Uterus (tissue), 3 donors: ENCODE measurements at regions not wholly inside any gene's neighbourhood (a gene's known extent, or its start where the extent isn't known, plus 50 kb on each side); places are given as distances from the start of the nearest gene placed in this dataset.
"Not testable (repeated sequence)": the region's sequence is repeated elsewhere in the genome, so short reads cannot be mapped to it uniquely, and the experiment has no call there.

ENCODE experiments used
- DNase-seq, 2 donors: peaks; one replicate each; pipeline ENCODE4 v3.0.0-alpha.2; 2019 to 2020
- H3K27ac ChIP-seq, 2 donors: fragments of 200-600 bp; sonication (generic); 1 replicate in 1 of 2; 2 replicates in 1 of 2; pipeline ENCODE4 v1.5.1; 2016 to 2018
- H3K27me3 ChIP-seq, 2 donors: fragments of 200-600 bp; sonication (generic); one replicate each; pipeline ENCODE4 v1.5.1; 2018 to 2019; ENCODE audit warnings: control low read depth in 1 of 2
- H3K36me3 ChIP-seq, 2 donors: fragments of 200-600 bp; sonication (generic); one replicate each; pipeline ENCODE4 v1.5.1; 2019; ENCODE audit warnings: control low read depth in 1 of 2
- H3K4me1 ChIP-seq, 2 donors: fragments of 200-600 bp; sonication (generic); one replicate each; pipeline ENCODE4 v1.5.1; 2018 to 2019; ENCODE audit warnings: control low read depth in 1 of 2
- H3K4me3 ChIP-seq, 2 donors: fragments of 200-600 bp; sonication (generic); 1 replicate in 1 of 2; 2 replicates in 1 of 2; pipeline ENCODE4 v1.5.1; 2018 to 2019; ENCODE audit warnings: mild to moderate bottlenecking in 1 of 2
- H3K9me3 ChIP-seq, 2 donors: fragments of 200-600 bp; sonication (generic); one replicate each; pipeline ENCODE4 v1.5.1; 2019; ENCODE audit warnings: control low read depth in 1 of 2
- CTCF ChIP-seq, 4 experiments: fragments of 200-600 bp in 2 of 4; fragments of 450-650 bp in 2 of 4; sonication (generic) in 2 of 4; IDR thresholded peaks; one replicate each; pipeline ENCODE4 v1.5.1; 2016 to 2019; ENCODE audit warnings: antibody characterized with exemption in 4 of 4, mild to moderate bottlenecking in 2 of 4, moderate library complexity in 1 of 4
- POLR2A ChIP-seq, 2 donors: fragments of 450-650 bp; IDR thresholded peaks; one replicate each; pipeline ENCODE4 v1.6.1; 2016; ENCODE audit warnings: antibody characterized with exemption in 2 of 2, mild to moderate bottlenecking in 1 of 2, moderate library complexity in 1 of 2
- intact Hi-C: fragments of 100-400 bp; cut with DNase I; formaldehyde crosslinking; loops from one replicate; pipeline ENCODE4 v1.15.1; 2023; ENCODE audit warnings: low total_unique reads
- donor health status: DM: yes; HTN: yes; CAD: no.

- Histone ChIP-seq H3K36me3 (no peaks in the 10 kb centered on the region), H3K4me1 (no peaks in the 10 kb centered on the region), H3K9me3 (no peaks in the 10 kb centered on the region), H3K27ac (no peak overlapping the region), H3K27me3 (no peaks in the 10 kb centered on the region), H3K4me3 (no peak overlapping the region)
- DNase-seq = no peak
- intact Hi-C loops = no loop called here
- no peak for TF ChIP-seq CTCF (IDR thresholded peaks at IDR 0.05)
- no peak for TF ChIP-seq POLR2A (IDR thresholded peaks at IDR 0.05)
Observed at GRCh38 chrX:52585892-52586291, 68.8 kb downstream of the SSX7 start.

GRCh38 chrX:52577464-52578173 lies 60.8 kb upstream of the XAGE1B start:
- DNase-seq = no peak
- Histone ChIP-seq H3K27me3 (no peaks in the 10 kb centered on the region), H3K36me3 (no peaks in the 10 kb centered on the region)

GRCh38 chrX:52576946-52577345 lies 60.1 kb upstream of the XAGE1B start:
- no peak overlapping the region for H3K4me3 ChIP-seq
- no peak for TF ChIP-seq POLR2A (IDR thresholded peaks at IDR 0.05)
- no peak for TF ChIP-seq CTCF (IDR thresholded peaks at IDR 0.05)
- no peaks in the 10 kb centered on the region for H3K9me3 ChIP-seq
- no peak for DNase-seq
- intact Hi-C loops = no loop called here
- no peaks in the 10 kb centered on the region for H3K4me1 ChIP-seq
- no peak overlapping the region for H3K27ac ChIP-seq
- no peaks in the 10 kb centered on the region for H3K27me3 ChIP-seq
- H3K36me3 ChIP-seq = no peaks in the 10 kb centered on the region

More at GRCh38 chrX:52577464-52578173, 60.8 kb upstream of the XAGE1B start:
- H3K27ac ChIP-seq = no peak overlapping the region
- no peak for TF ChIP-seq CTCF (IDR thresholded peaks at IDR 0.05)
- TF ChIP-seq POLR2A (IDR thresholded peaks at IDR 0.05) = no peak
- H3K9me3 ChIP-seq = no peaks in the 10 kb centered on the region
- H3K4me3 ChIP-seq = no peak overlapping the region
- intact Hi-C loops = no loop called here
- no peaks in the 10 kb centered on the region for H3K4me1 ChIP-seq

GRCh38 chrX:52576474-52576873 lies 59.6 kb upstream of the XAGE1B start:
- Histone ChIP-seq H3K27me3 (no peaks in the 10 kb centered on the region), H3K4me3 (no peak overlapping the region), H3K27ac (no peak overlapping the region), H3K4me1 (no peaks in the 10 kb centered on the region), H3K36me3 (no peaks in the 10 kb centered on the region), H3K9me3 (no peaks in the 10 kb centered on the region)
- no peak for TF ChIP-seq POLR2A (IDR thresholded peaks at IDR 0.05)
- no peak for TF ChIP-seq CTCF (IDR thresholded peaks at IDR 0.05)
- no peak for DNase-seq
- intact Hi-C loops = no loop called here

GRCh38 chrX:52574416-52575275 lies 57.8 kb upstream of the XAGE1B start:
- H3K4me3 ChIP-seq = no peak overlapping the region
- no peaks in the 10 kb centered on the region for H3K27me3 ChIP-seq
- no peaks in the 10 kb centered on the region for H3K36me3 ChIP-seq
- H3K27ac ChIP-seq = no peak overlapping the region
- H3K9me3 ChIP-seq = no peaks in the 10 kb centered on the region
- intact Hi-C loops = no loop called here
- H3K4me1 ChIP-seq = no peaks in the 10 kb centered on the region
- TF ChIP-seq POLR2A (IDR thresholded peaks at IDR 0.05) (no peak), CTCF (IDR thresholded peaks at IDR 0.05) (peak; percentile 28 to 44 (median 35))
- no peak for DNase-seq

GRCh38 chrX:52568146-52568545 lies 51.3 kb upstream of the XAGE1B start:
- intact Hi-C loops = not testable (repeated sequence)

More at GRCh38 chrX:52568146-52568545, 51.3 kb upstream of the XAGE1B start:
- not testable (repeated sequence) for H3K27me3 ChIP-seq, H3K4me3 ChIP-seq, H3K9me3 ChIP-seq, DNase-seq, H3K4me1 ChIP-seq, H3K36me3 ChIP-seq, H3K27ac ChIP-seq
